ENCODE measurements at regions not wholly inside any gene's neighbourhood (a gene's known extent, or its start where the extent isn't known, plus 50 kb on each side); places are given as distances from the start of the nearest gene placed in this dataset.

DNA sequence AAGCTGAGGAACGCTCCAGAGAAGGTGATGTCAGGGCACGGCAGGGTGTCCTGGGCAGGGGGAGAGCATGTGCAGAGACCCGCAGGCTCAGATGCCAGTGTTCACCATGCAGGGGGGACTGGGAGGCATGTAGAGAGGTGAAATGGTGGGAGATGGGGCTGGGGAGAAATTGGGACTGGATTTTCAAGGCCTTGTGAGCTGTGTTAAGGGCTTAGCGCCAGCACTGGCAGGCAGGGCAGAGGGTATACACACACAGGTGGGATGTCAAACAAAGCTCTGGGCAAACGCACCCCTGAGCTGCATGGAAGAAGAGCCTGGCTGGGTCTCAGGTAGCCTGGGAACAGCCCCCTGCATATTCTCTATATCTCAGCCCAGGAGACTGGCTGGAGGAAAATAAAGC lies 282.7 kb downstream of the SHQ1 start:
- DNase-seq (ENCODE audit: low read depth): no peak

DNA sequence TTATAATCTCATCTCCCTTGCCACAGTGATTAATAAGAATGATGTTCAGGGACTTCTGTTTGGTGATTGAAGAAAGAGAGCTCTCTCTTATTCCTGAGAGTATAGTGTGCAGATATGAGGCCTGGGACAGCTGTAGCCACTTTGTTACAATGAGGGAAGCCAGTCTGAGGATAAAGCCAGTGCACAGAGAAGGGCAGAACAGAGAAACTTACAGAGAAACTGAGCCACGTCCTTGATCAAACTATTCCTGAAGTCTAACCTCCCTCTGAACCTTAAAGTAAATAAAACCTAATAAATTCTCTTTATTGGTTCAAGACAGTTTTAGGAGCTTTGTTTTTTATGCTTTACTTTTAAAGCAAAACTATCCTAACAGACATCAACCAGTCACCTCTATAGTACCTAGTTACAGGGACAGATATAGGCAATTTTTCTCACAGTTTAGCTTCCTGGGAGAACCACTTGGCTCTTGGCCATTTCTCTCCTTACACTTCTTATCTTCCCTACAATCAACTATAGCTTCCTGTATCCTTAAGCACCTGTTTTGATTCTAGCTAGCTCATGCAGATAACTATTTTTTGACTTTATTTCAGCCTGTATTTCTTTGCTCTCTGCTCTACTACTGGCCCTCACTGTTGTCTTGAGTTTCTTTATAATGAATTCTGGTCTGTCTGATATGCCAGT lies 284.4 kb downstream of the SHQ1 start:
- DNase-seq (ENCODE audit: low read depth): no peak

GRCh38 chr3:72560846-72561675 lies 287.2 kb downstream of the SHQ1 start:
- no peak for DNase-seq (ENCODE audit: low read depth)

- no peak for DNase-seq (ENCODE audit: low read depth)
Observed at GRCh38 chr3:72559385-72559784, 288.9 kb downstream of the SHQ1 start.

DNA sequence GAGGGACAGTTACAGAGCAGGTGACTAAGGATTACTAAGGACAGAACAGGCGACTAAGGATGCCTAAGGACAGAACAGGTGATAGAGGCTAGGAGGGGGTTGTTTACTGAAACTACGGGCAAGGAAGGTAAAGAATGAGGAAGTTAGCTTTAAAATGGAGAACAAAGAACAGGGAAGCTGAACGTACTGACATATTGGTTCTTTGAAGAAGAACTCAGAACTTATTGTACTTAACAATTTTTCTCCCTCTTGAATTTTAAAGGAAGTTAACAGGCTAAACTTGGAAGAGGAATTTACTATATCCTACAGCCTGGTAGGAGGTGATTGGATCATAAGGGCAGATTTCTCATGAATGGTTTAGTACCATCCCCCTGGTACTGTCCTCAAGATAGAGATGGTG lies 290.2 kb downstream of the SHQ1 start:
- no peak for DNase-seq (ENCODE audit: low read depth)

- no peak for DNase-seq (ENCODE audit: low read depth)
Observed at GRCh38 chr3:72555714-72556113, 292.5 kb downstream of the SHQ1 start.

DNA sequence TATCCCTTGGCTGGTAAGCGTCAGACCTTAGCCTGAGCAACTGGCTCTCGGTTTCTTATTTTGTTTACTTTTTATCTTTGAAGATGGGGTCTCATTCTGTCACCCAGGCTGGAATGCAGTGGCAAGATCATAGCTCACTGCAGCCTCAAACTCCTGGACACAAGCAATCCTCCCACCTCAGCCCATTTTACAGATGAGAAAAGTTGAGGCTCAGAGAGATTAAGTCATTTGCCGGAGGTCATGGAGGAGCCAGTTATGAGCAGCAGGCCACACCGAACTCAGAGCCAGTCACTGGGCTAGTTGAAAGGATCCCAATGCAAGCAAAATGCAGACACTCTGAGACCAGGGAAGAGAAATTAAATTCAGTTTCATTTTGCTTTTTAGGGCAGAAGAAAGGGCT lies 293.6 kb downstream of the SHQ1 start:
- DNase-seq (ENCODE audit: low read depth): no peak

DNA sequence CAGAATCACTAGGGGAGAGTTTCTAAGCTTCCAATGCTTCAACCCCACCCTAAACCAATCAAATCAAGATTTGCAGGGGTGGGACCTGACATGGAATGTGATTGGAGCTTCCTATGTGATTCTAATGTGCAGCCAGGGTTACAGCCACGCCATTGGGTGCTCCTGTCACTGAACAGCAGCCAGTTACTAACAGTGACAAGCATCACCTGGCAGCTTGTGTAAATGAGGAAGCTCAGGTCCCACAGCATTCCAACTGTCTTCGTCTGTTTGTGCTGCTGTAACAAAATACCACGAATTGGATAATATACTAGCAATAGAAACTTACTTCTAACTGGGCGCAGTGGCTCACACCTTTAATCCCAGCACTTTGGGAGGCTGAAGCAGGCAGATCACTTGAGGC lies 294.9 kb downstream of the SHQ1 start:
- DNase-seq (ENCODE audit: low read depth): no peak

DNA sequence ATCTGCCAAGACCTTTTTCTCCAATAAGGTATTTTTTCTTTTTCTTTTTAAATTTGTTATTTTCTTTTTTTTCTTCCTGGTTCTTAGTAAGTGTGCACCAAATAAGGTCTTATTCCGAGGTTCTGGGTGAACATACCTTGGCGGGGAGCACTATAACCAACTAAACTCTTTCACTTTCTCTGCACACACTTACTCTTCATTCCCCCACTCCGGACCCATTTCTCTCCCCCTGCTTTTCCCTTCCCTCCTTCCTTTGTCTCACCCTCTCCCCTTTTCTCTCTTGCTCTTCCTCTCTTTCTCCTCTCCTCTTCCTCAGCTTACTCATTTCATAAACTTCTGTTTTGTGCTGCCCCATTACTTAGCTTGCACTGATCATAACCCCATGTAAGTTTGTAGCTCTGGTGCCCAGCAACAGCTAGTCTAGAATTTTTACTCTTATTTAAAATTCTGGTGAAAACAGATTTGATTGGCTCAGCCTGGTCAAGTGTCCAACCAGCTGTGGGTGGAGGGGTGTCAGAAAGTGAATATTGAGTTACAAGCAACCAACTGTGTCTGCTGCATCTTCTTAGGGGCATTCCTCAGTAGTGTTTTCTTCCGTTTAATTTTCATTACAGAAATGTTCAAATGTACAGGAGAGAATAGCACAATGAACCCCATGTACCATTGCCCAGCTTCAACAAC lies 297.5 kb downstream of the SHQ1 start:
- DNase-seq (ENCODE audit: low read depth): no peak

DNA sequence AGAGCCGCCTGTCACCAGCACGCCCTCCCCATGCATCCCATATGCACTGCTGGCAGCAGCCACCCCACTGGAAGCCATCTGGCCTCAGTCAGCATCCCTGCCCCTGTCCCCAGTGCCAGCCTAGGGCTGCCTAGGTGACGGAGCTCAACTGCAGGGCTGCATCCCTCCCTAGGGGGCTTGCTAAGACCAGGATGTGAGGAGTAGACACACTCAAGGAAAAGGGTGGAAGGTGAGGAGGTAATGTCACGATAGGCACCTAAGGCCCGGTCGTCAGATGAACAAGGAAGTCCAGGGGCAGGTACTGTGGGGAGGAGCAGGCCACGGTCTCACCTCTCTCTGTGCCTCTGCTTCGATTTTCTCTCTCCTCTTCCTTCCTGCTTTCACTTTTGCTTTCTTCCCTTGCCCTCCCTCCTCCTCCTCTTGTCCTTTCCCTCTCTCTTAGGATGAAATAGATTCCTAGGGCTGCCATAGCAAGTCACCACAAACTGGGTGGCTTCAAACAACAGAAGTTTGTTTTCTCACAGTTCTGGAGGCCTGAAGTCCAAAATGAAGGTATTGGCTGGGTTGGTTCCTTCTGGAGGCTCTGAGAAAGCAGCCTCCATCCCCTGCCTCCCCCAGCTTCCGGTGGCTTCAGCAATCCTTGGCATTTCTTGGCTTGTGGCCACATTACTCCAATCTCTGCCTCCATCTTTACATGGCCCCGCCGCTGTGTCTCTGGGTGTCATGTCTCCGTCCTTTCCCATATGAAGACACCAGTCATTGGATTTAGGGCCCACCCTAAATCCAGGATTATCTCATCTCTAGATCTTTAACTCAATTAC lies 298.3 kb downstream of the SHQ1 start:
- DNase-seq (ENCODE audit: low read depth): no peak

GRCh38 chr3:72548981-72549380 lies 299.3 kb downstream of the SHQ1 start:
- no peak for DNase-seq (ENCODE audit: low read depth)

DNA sequence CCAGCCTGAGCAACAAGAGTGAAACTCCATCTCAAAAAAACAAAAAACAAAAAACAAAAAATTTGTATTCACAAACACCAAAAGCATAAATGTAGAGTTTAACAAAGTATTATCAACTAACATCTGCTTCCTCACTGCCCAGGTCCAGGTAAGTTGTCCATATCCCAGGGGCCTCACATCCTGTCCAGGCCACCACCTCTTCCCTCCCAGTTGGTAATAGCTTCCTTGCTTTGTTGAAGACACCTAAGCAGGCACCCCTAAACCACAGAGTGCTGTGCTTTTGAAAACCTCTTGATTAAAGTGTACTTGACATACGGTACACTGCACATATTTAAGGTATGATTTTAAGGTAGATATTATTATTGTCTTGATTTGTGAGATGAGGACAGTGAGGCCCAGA lies 299.8 kb downstream of the SHQ1 start:
- DNase-seq (ENCODE audit: low read depth): no peak

- no peak for DNase-seq (ENCODE audit: low read depth)
Observed at GRCh38 chr3:72547183-72547582, 301.1 kb downstream of the SHQ1 start.

DNA sequence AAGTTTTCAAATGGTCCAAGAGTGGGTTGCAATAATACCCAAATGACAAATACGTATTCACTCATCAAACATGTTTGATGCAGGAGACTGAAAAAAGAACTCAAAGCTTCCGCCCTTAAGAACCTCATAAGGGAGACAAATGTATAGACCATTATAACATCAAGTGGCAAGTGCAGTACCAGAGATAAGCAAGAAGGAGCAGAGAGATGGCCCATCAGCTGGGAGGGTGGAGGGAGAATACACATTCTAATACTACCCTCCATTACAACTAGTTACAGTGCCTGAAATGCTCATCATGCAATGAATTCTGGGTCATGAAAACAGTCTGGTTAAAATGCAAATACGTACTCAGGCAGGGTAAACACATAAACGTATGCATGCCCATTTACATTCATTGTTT lies 304.0 kb downstream of the SHQ1 start:
- DNase-seq (ENCODE audit: low read depth): no peak

- DNase-seq (ENCODE audit: low read depth): no peak
Observed at GRCh38 chr3:72543246-72543645, 305.0 kb downstream of the SHQ1 start.

DNA sequence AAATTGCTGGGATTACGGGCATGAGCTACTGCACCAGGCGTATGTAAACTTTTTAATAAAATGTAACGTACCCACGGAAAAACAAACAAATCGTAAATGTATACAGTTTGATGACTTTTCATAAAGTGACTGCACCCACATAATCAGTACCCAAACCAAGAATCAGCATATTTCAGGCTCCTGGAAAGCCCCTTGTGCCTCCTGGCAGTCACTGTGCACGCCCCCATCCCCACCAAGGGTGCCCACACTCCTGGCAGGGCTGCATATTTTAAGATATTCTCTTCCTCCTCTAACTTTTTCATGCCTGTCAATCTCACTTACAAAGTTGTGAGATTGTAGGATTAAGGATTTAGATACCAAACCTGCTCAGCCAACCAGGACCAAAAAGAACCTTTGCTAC lies 305.5 kb downstream of the SHQ1 start:
- no peak for DNase-seq (ENCODE audit: low read depth)

DNA sequence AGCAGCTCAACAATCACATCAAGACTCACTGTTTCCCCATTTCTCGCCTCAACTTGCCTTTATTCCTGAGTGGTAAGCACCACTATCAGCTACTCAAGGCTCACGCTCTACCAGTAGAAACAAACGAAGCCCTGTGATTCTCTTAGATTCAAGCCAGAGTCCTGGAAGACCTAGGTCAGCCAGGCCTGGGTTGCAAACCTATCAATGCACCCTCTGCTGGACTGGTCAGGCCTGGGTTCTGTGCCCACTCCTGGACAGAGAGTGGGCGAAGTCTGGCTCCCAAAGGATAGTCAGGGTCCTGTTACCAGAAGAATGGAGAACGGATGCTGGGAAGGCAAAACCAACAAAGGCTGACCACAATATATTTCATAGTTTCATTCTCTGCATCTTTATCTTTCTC lies 308.4 kb downstream of the SHQ1 start:
- no peak for DNase-seq (ENCODE audit: low read depth)

DNA sequence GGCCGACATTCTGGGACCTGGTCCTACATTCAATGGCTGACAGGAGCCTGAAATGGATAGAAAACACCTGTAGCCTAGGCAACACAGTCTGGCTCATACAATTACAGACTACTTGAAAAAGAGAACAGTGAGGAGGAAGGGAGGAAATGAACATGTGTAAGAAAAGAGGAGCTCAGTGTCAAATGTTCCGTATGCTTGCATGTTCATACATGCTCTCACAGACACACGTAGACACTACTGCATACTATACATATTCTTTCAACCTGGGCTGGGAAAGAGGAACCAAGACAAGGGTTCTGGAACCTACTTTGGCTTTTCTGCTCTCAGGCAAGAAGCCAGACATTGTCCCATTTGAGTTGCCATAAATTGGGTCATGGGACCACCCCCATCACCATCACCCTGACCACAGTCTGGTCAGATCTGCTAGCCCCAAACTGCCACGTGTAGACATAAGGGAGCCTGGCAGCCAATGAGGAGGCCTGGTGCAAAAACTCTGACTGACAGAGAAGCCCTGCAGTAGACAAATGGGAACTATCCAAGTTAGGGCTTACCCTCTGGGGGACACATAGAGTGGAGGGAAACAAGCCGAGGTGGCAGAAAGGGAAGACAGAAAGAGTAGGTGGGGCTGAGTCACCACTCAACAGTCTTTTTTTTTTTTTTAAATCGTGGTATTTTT lies 310.0 kb downstream of the SHQ1 start:
- DNase-seq (ENCODE audit: low read depth): no peak

DNA sequence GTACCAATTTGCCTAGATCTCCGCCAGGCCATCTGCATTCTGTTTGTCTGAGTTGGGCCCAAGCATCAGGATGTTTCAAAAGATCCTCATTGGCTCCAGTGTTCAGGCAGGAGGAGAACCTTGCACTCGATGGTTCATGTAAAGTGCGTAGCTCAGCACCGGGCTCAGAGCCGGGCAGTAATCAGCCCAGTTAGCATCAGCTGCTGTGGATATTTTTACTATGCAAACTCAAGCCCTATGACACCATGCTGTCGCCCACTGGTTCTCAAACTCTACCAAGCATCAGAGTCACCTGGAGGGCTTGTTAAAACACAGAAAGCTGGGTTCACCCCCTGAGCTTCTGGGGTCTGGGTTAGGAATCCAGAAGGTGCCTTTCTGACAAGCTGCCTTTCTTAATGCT lies 310.8 kb downstream of the SHQ1 start:
- no peak for DNase-seq (ENCODE audit: low read depth)

DNA sequence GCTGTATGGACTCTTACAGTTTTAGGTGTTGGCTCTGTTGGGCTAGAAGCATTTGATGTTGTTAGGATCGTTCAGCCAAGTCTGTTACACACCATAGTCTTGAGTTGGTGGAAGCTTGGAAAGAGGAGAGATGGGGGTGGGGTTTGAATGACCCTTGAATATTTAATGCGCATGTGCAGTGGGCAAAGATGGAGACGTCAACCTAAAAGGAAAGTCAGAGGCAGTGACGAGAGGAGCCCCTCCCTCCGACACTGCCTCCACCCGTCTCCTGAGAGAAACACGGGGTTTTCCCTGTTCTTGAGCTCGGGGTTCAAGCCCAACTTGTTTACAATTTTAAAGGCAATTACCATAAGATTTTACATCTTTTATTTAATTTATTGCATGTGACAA lies 311.4 kb downstream of the SHQ1 start:
- no peak for DNase-seq (ENCODE audit: low read depth)

DNA sequence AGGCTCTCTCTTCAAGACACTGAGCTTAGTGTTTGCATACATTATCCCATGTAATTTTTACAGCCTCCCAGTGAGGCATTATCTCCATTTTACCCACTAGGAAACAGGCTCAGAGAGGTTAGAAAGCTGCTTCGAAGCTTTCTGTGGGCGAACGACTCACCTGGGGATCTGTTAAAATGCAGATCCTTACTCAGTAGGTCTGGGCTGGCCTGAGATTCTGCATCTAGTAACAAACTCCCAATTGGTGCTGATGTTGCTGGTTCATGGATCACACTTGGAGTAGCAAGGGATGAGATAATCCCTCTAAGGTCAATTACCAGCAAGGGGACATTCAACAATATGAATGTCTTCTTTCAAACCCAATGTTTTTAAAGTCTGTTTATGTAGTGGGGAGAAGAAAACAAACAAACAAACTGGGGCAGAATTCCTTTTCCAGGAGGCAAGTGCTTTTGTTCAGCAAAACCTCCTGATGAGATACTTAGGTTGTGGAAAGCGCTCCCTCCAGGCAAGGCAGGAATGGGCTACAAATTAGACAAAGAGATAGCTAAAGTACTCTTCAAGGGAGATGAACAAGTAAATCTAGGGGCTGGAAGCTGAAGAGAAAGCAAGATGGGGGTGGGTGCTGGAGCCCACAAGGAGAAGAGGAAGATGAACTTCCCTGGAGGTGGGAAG lies 311.9 kb downstream of the SHQ1 start:
- no peak for DNase-seq (ENCODE audit: low read depth)

Data from forelimb muscle (tissue), 1 donor.